ENCODE measurements at regions not wholly inside any gene's neighbourhood (a gene's known extent, or its start where the extent isn't known, plus 50 kb on each side); places are given as distances from the start of the nearest gene placed in this dataset.
"Not testable (repeated sequence)": the region's sequence is repeated elsewhere in the genome, so short reads cannot be mapped to it uniquely, and the experiment has no call there.

- DNase-seq (ENCODE audit: low spot score): not testable (repeated sequence)
These were observed 260.2 kb downstream of the CEMIP2 start for GRCh38 chr9:71508141-71508540.

- DNase-seq (ENCODE audit: low spot score): no peak
These were observed 261.5 kb downstream of the CEMIP2 start for GRCh38 chr9:71506821-71507220.

GRCh38 chr9:71504636-71505035, 263.7 kb downstream of the CEMIP2 start:
- DNase-seq (ENCODE audit: low spot score): no peak

- DNase-seq (ENCODE audit: low spot score): no peak
These were observed 269.6 kb downstream of the CEMIP2 start for GRCh38 chr9:71498691-71499090.

GRCh38 chr9:71490810-71491209, 277.5 kb downstream of the CEMIP2 start:
- no peak for DNase-seq (ENCODE audit: low spot score)

- no peak for DNase-seq (ENCODE audit: low spot score)
These were observed 281.3 kb downstream of the CEMIP2 start for GRCh38 chr9:71487061-71487460.

- no peak for DNase-seq (ENCODE audit: low spot score)
These were observed 283.0 kb downstream of the CEMIP2 start for GRCh38 chr9:71485326-71485725.

GRCh38 chr9:71483436-71483835, 284.9 kb downstream of the CEMIP2 start:
- no peak for DNase-seq (ENCODE audit: low spot score)

- DNase-seq (ENCODE audit: low spot score): no peak
These were observed 288.7 kb downstream of the CEMIP2 start for GRCh38 chr9:71479621-71480020.

GRCh38 chr9:71472400-71472799, 295.9 kb downstream of the CEMIP2 start:
- no peak for DNase-seq (ENCODE audit: low spot score)

GRCh38 chr9:71465392-71465791, 302.9 kb downstream of the CEMIP2 start:
- no peak for DNase-seq (ENCODE audit: low spot score)

- no peak for DNase-seq (ENCODE audit: low spot score)
These were observed 309.2 kb downstream of the CEMIP2 start for GRCh38 chr9:71459082-71459481.

- DNase-seq (ENCODE audit: low spot score): no peak
These were observed 321.6 kb downstream of the CEMIP2 start for GRCh38 chr9:71446473-71447411.

GRCh38 chr9:71446106-71446472, 322.2 kb downstream of the CEMIP2 start:
- no peak for DNase-seq (ENCODE audit: low spot score)

- DNase-seq (ENCODE audit: low spot score): no peak
These were observed 321.5 kb upstream of the TRPM3 start for GRCh38 chr9:71442937-71443336.

- DNase-seq (ENCODE audit: low spot score): no peak
These were observed 319.8 kb upstream of the TRPM3 start for GRCh38 chr9:71441266-71441665.

GRCh38 chr9:71431931-71432330, 310.5 kb upstream of the TRPM3 start:
- no peak for DNase-seq (ENCODE audit: low spot score)

- not testable (repeated sequence) for DNase-seq (ENCODE audit: low spot score)
These were observed 285.9 kb upstream of the TRPM3 start for GRCh38 chr9:71407341-71407740.

- DNase-seq (ENCODE audit: low spot score): no peak
These were observed 281.7 kb upstream of the TRPM3 start for GRCh38 chr9:71403106-71403505.

- no peak for DNase-seq (ENCODE audit: low spot score)
These were observed 271.6 kb upstream of the TRPM3 start for GRCh38 chr9:71393005-71393404.

GRCh38 chr9:71384343-71384742, 262.9 kb upstream of the TRPM3 start:
- DNase-seq (ENCODE audit: low spot score): no peak

- DNase-seq (ENCODE audit: low spot score): no peak
These were observed 262.0 kb upstream of the TRPM3 start for GRCh38 chr9:71383308-71383940.

- no peak for DNase-seq (ENCODE audit: low spot score)
These were observed 246.7 kb upstream of the TRPM3 start for GRCh38 chr9:71368157-71368556.

Data from CD4-positive, alpha-beta T cell treated with Interleukin-6 at 100 ng/mL for 8 hours (primary cell).